Neural crest cell (in vitro differentiated cells): ENCODE measurements at regions not wholly inside any gene's neighbourhood (a gene's known extent, or its start where the extent isn't known, plus 50 kb on each side); places are given as distances from the start of the nearest gene placed in this dataset.

Experiments
- DNase-seq: peaks from one replicate; pipeline ENCODE4 v3.0.0; 2021; ENCODE audit warnings: low read depth, mixed read lengths, low spot score
- H3K27ac Mint-ChIP-seq: one replicate; pipeline ENCODE4 v1.8.0; 2021; ENCODE audit warnings: mild to moderate bottlenecking, mixed read lengths; ENCODE audit not compliant: unreplicated experiment
- H3K27me3 Mint-ChIP-seq: 2 replicates; pipeline ENCODE4 v1.8.0; 2021; ENCODE audit warnings: low read depth, mild to moderate bottlenecking, mixed read lengths
- H3K36me3 Mint-ChIP-seq: 2 replicates; pipeline ENCODE4 v1.8.0; 2021; ENCODE audit warnings: low read depth, mild to moderate bottlenecking, mixed read lengths
- H3K4me1 Mint-ChIP-seq: 2 replicates; pipeline ENCODE4 v1.8.0; 2021; ENCODE audit warnings: mixed read lengths
- H3K4me3 Mint-ChIP-seq: one replicate; pipeline ENCODE4 v1.8.0; 2021; ENCODE audit warnings: mild to moderate bottlenecking, mixed read lengths
- H3K9me3 Mint-ChIP-seq: 2 replicates; pipeline ENCODE4 v1.8.0; 2021; ENCODE audit warnings: mixed read lengths
- TF ChIP-seq, protein P1 (sequence below): fragments of 200-600 bp; sonication (generic); conservative IDR thresholded peaks from 2 replicates; pipeline ENCODE4 v1.5.0; 2021; ENCODE audit warnings: antibody characterized with exemption, mild to moderate bottlenecking

DNA sequence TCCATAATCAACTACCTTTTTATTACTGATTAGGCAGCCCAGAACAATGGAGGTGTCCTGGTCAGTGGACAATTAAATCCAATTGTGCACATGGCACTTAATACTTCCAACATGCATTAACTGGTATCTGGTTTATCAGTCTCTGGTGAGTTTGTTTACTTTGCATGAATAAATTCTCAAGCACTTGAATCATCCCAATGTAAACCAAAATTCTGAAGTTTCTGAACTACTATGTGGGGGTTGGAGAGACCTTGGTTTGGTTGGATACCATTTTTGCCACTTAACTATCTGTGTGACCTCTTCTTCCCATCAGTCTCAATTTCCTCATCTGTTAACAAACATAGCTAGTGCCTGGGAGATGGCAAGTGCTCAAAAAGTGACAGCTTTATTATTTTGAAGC lies 70.5 kb upstream of the MAP4 start:
- H3K4me3 Mint-ChIP-seq: peak overlapping the region; percentile 99
- no peaks in the 10 kb centered on the region for H3K9me3 Mint-ChIP-seq
- H3K4me1 Mint-ChIP-seq: peaks cover 44% of the 10 kb centered on the region
- TF ChIP-seq, protein P1, sequence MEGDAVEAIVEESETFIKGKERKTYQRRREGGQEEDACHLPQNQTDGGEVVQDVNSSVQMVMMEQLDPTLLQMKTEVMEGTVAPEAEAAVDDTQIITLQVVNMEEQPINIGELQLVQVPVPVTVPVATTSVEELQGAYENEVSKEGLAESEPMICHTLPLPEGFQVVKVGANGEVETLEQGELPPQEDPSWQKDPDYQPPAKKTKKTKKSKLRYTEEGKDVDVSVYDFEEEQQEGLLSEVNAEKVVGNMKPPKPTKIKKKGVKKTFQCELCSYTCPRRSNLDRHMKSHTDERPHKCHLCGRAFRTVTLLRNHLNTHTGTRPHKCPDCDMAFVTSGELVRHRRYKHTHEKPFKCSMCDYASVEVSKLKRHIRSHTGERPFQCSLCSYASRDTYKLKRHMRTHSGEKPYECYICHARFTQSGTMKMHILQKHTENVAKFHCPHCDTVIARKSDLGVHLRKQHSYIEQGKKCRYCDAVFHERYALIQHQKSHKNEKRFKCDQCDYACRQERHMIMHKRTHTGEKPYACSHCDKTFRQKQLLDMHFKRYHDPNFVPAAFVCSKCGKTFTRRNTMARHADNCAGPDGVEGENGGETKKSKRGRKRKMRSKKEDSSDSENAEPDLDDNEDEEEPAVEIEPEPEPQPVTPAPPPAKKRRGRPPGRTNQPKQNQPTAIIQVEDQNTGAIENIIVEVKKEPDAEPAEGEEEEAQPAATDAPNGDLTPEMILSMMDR: no peak
- no peaks in the 10 kb centered on the region for H3K27me3 Mint-ChIP-seq
- H3K27ac Mint-ChIP-seq: peak overlapping the region; percentile 68
- H3K36me3 Mint-ChIP-seq: peaks cover 2% of the 10 kb centered on the region
- DNase-seq: no peak

DNA sequence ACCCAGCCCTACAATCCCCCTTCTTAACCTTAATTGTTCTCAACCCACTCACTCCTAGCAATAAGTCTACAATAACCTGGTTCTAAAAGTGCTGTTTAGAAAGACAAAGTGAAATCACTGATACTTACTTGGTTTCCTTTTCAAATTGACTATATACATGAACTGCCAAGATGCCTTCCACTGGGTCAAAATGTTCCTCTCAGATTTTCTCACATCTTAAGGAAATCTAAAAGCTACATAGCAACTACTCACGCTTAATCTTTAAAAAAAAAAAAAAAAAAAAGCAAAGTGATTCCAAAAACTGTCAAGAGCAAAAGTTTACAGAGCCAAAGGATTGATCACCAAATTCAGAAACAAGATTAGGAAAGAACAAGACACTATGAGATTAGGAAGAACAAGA lies 68.7 kb upstream of the MAP4 start:
- peak overlapping the region; percentile 68 for H3K4me3 Mint-ChIP-seq
- no peak for DNase-seq
- no peaks in the 10 kb centered on the region for H3K9me3 Mint-ChIP-seq
- peak overlapping the region; percentile 53 for H3K27ac Mint-ChIP-seq
- TF ChIP-seq, protein P1: no peak
- no peaks in the 10 kb centered on the region for H3K27me3 Mint-ChIP-seq
- peaks cover 35% of the 10 kb centered on the region for H3K4me1 Mint-ChIP-seq
- peaks cover 2% of the 10 kb centered on the region for H3K36me3 Mint-ChIP-seq

DNA sequence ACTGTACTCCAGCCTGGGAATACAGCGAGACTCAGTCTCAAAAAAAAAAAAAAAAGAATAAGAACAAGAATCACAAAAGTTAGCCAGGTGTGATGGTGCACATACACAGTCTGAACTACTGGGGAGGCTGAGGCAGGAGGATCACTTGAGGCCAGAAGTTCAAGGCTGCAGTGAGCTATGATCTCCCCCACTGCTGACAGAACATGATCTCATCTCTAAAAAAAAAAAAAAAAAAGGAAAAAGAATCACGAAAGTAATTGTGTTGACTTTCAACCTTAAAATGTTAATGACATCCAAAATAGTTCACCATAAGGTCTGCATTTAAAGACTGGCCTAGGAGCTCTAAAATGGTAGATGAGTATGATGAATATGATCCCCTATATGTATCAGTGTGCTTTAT lies 68.0 kb upstream of the MAP4 start:
- peak overlapping the region; percentile 53 for H3K27ac Mint-ChIP-seq
- H3K4me3 Mint-ChIP-seq: peak overlapping the region; percentile 68

DNA sequence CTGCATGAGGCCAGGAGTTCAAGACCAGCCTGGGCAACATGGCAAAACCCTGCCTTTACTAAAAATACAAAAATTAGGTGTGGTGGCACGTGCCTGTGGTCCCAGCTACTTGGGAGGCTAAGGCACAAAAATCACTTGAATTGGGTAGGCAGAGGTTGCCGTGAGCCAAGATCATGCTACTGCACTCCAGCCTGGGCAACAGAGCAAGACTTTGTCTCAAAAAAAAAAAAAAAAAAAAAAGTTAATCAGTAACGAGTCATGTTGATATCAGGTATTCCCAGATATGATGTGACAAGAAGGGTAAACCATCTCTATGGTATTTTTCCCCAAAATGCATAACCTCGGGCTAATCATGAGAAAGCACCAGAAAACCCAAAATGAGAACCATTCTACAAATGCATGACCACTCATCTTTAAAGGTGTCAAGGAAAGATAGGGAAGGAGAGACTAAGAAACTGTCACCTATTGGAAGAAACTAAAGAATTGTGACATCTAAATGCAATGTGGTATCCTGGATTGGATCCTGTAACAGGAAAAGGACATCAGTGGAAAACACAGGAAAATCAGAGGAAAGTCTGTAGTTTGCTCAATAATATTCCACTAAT lies 66.5 kb upstream of the MAP4 start:
- Mint-ChIP-seq H3K4me1 (peaks cover 27% of the 10 kb centered on the region), H3K36me3 (peaks cover 2% of the 10 kb centered on the region), H3K27me3 (no peaks in the 10 kb centered on the region), H3K4me3 (peak overlapping the region; percentile 25), H3K9me3 (no peaks in the 10 kb centered on the region), H3K27ac (no peak overlapping the region)
- TF ChIP-seq, protein P1: no peak
- no peak for DNase-seq

More for the DNA sequence above, 68.0 kb upstream of the MAP4 start:
- H3K9me3 Mint-ChIP-seq: no peaks in the 10 kb centered on the region
- H3K36me3 Mint-ChIP-seq: peaks cover 2% of the 10 kb centered on the region
- peaks cover 29% of the 10 kb centered on the region for H3K4me1 Mint-ChIP-seq
- no peaks in the 10 kb centered on the region for H3K27me3 Mint-ChIP-seq
- DNase-seq: no peak
- TF ChIP-seq, protein P1: no peak

DNA sequence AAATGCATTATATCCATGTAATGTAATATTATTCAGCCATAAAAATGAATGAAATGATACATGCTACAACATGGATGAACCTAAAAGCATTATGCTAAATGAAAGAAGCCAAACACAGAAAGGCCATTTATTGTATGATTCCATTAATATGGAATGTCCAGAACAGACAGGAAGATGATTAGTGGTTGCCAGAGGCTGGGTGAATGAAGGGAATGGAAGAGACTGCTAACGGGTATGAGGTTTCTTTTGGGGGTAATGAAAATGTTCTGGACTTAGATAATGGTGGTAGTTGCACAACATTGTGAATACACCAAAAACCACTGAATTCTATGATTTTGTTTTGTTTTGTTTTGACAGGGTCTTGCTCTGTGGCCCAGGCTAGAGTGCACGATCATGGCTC lies 61.6 kb upstream of the MAP4 start:
- Mint-ChIP-seq H3K4me1 (peaks cover 5% of the 10 kb centered on the region), H3K4me3 (no peak overlapping the region), H3K27me3 (no peaks in the 10 kb centered on the region), H3K9me3 (no peaks in the 10 kb centered on the region), H3K36me3 (peaks cover 2% of the 10 kb centered on the region), H3K27ac (no peak overlapping the region)
- DNase-seq: no peak
- TF ChIP-seq, protein P1: no peak
